Erythroblast (primary cell): ENCODE measurements at regions not wholly inside any gene's neighbourhood (a gene's known extent, or its start where the extent isn't known, plus 50 kb on each side); places are given as distances from the start of the nearest gene placed in this dataset.

Source experiments
- GATA1 ChIP-seq: IDR thresholded peaks from 2 replicates; pipeline ENCODE4 v1.6.1; 2011; ENCODE audit warnings: low read depth, mild to moderate bottlenecking, control low read depth, low read length, moderate library complexity
- POLR2A ChIP-seq: IDR thresholded peaks from 2 replicates; pipeline ENCODE4 v1.6.1; 2011; ENCODE audit warnings: mild to moderate bottlenecking, low read length

- TF ChIP-seq POLR2A (no peak), GATA1 (no peak)
Observed at GRCh38 chr6:66808771-66809170, 1101.7 kb upstream of the EYS start.
